GM12891 (cell line): ENCODE measurements at regions not wholly inside any gene's neighbourhood (a gene's known extent, or its start where the extent isn't known, plus 50 kb on each side); places are given as distances from the start of the nearest gene placed in this dataset.

ENCODE experiments used
- DNase-seq: peaks from one replicate; pipeline ENCODE4 v3.0.0; 2011; ENCODE audit warnings: low spot score; ENCODE audit not compliant: insufficient read length
- FAIRE-seq: peaks from 2 replicates; lab custom pipeline; 2011; peaks lifted over from hg19 to GRCh38; lab: Jason Lieb, UNC
- PAX5 ChIP-seq: IDR thresholded peaks from 2 replicates; pipeline ENCODE4 v1.6.1; 2011; ENCODE audit warnings: low read length, moderate library complexity, mild to moderate bottlenecking; ENCODE audit not compliant: insufficient read depth, severe bottlenecking
- POLR2A ChIP-seq: IDR thresholded peaks from 2 replicates; pipeline ENCODE4 v1.6.1; 2011; ENCODE audit warnings: low read depth, low read length, control low read depth
- POLR2AphosphoS5 ChIP-seq: IDR thresholded peaks from 2 replicates; pipeline ENCODE4 v1.6.1; 2011; ENCODE audit warnings: low read depth, low read length, control low read depth
- POU2F2 ChIP-seq: IDR thresholded peaks from 2 replicates; pipeline ENCODE4 v1.6.1; 2011; ENCODE audit warnings: low read depth, mild to moderate bottlenecking, control low read depth, low read length, moderate library complexity
- SPI1 ChIP-seq: IDR thresholded peaks from 2 replicates; pipeline ENCODE4 v1.6.1; 2011; ENCODE audit warnings: low read depth, low read length, control low read depth
- TAF1 ChIP-seq: IDR thresholded peaks from 2 replicates; pipeline ENCODE4 v1.6.1; 2011; ENCODE audit warnings: low read depth, low read length, control low read depth

DNA sequence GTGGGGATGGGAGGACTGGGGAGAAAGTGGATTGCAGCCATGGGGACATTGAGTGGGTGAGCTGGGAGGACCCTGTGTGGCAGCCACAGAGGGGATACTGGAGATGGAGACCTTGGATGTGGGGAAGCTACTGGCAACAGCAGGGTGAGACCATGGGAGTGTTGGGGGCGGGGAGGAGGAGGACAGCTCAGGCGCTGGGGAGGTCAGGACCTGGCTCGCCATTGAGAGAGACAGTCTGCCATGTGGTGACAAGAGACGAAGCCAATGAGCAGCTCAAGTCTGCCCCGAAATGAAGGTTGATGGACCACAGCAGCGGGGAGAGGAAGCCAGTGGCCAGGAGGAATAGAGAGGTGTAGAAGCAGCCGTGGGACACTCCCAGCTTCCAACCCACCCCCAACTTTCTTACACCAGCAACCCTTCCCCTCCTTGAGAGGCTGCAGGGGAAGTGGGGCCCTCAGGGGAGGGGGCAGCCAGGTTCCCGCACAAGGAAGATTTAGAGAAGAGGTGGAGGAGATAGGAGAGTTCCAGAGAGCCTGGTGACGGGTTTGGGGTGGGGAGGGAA is 118.1 kb downstream of the ASB7 start:
- TF ChIP-seq SPI1 (no peak), PAX5 (no peak), POLR2A (no peak), POLR2AphosphoS5 (no peak), TAF1 (no peak), POU2F2 (no peak)
- FAIRE-seq: no peak
- DNase-seq: no peak

DNA sequence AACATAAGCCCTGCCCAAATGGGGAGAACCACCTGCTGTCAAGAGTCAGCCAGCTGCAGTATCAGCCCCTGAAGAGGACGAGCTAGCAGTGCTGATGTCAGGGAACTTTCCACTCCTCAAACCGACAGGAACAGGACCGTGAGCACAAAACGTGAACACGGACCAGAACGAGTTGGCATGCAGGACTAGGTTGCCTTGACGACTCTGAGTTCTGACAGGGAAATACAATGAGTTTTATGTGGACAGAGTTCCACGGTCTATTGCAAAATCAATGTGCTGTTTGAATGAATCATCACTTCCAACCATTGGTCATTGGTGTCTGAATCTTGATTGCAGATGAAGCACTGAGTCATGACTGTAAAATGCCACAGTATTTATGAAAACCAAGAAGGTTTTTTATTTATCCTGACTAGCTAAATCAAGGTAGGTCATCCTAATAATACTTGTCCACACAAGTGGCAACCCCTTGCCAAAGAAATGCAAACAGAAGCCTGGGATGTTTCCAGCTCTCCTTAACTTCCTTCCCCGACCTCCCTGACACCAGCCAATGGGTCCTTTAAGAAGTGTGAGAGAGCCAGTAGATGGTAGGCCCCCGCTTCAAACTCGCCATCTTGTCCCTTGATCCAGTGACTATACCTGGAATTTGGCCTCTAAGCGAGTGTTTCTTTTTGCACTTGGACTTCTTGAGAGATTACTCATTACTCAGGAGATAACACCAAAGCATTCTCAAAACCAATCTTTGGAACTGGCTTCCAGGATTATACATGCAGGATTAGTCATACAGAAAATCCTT is 119.6 kb downstream of the ASB7 start:
- TF ChIP-seq POLR2AphosphoS5 (no peak), TAF1 (no peak), PAX5 (no peak), POU2F2 (no peak), POLR2A (no peak), SPI1 (no peak)
- DNase-seq (no peak), FAIRE-seq (no peak)

DNA sequence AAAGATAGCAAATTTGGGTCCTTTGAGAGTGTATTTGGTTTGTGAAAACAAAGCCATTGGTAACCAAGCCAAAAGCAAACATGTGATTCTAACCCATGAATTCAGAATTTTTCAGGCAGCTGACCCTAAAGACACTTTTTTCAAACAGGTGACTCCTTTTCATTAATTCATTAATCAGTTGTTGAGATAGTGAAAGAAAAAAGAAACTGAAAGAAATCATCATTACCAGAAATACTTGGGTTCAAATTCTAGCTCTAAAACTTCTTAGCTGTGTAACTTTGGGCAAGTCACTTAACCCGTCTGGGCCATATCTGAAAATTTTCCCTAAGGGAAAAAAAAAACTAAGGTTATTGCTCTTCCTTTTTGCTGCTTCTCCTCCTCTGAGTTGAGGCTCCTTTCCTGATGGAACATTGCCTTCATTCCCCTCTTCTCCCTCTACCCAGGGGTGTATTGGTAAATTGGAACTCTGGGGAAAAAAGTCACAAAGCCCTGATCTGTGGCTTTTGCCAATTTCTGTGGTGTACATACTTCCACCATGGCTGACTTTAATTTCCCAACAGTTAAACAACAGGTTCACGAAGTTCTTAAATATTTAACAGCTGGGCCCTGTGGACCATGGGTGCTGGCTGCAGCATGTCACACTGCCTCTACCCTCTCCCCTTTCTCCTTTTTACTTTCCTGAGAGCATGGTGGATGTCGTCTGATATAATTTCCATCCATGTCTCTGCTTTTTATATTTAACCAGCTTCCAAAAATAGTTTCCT is 120.3 kb downstream of the ASB7 start:
- TF ChIP-seq POLR2AphosphoS5: no peak
- no peak for TF ChIP-seq POLR2A
- no peak for TF ChIP-seq POU2F2
- no peak for TF ChIP-seq SPI1
- no peak for TF ChIP-seq PAX5
- no peak for TF ChIP-seq TAF1
- DNase-seq (no peak), FAIRE-seq (no peak)

DNA sequence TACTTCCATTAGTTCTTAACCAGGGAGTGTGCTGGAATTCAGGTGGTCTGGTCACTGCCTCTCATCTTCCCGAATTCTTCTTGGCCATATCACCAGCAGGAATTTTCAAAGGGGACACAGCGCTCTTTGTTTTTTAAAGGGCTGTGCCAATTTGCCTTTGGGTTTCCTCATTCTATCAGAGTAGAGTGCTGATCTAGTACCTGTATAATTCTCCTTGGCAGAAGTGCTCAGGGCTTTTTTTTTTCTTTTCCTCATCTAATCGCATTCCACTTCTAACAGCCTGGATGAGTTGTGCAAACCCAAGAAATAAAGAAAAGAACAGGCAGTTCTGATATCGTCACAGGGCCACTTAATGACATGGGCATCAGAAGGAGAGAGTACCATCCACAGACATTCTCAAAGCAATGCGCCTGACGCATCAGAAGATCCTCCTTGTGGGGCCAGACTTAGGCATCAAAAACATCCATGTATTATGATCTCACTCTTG is 121.0 kb downstream of the ASB7 start:
- TF ChIP-seq TAF1 (no peak), POU2F2 (no peak), POLR2A (no peak), PAX5 (no peak), POLR2AphosphoS5 (no peak), SPI1 (no peak)
- DNase-seq: no peak
- no peak for FAIRE-seq

DNA sequence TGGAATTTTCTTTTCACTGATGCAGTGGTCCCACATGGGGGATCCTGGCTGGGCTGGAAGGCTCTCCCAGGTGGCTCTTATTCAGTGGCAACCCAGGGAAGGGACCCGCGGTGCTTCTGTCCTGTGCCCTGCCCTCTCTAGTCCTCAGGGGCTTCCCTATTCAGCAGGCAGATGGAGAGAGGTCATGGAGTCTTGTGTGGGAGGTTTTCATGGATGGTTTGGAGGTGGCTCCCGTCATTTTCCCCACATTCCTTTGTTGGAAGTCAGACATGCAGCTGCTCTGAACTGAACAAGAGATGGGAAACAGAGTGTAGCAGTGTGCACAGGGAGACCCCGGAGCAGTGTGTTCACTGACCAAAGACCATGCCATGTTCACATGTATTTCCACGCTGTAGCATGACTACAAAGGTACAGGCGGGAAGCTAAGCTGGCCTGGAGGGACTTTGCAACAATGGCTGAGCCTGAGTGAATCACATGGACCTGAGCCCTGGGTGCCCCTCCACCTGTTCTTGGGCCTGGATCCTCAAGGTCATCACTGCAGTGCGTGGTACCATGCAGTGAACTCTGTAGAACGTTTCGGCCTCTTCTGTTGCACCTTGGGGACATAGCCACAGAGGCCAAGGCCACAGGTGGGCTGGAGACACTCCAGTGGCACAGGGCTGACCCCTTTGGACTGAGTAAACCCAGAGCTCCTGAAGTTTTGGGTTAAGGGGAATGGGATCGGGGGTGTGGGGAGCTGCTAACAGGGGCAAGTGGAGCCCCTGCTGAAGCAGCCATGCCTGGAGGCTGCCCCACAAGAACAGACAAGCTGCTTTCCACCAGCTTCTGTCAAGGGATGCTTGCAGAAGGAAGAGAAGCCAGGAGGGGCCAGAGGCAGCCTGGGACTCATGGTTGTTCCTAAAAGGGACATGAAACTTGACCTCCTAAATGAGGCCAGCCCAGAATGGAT is 123.0 kb downstream of the ASB7 start:
- TF ChIP-seq SPI1: no peak
- no peak for TF ChIP-seq POLR2AphosphoS5
- no peak for TF ChIP-seq POLR2A
- TF ChIP-seq TAF1: no peak
- TF ChIP-seq POU2F2: no peak
- TF ChIP-seq PAX5: no peak
- DNase-seq (no peak), FAIRE-seq (no peak)

DNA sequence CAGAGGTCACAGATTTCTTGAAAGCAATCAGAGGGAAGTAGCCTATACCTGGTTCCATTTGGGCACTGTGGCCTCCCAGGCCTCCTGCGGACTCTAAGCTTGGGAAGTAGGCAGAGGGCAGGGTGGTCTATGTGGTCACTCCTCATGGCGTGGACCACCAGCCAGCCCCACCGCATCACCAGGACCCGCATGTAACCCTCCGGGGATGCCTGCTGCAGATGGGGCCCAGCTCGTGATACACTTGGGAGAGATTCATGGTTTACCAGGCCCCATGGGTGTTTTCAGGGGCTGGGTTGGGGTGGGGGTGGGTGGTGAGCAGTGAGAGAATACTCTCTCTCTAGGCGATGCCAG is 123.7 kb downstream of the ASB7 start:
- TF ChIP-seq POLR2A (no peak), POU2F2 (no peak)
- no peak for FAIRE-seq
- no peak for DNase-seq

DNA sequence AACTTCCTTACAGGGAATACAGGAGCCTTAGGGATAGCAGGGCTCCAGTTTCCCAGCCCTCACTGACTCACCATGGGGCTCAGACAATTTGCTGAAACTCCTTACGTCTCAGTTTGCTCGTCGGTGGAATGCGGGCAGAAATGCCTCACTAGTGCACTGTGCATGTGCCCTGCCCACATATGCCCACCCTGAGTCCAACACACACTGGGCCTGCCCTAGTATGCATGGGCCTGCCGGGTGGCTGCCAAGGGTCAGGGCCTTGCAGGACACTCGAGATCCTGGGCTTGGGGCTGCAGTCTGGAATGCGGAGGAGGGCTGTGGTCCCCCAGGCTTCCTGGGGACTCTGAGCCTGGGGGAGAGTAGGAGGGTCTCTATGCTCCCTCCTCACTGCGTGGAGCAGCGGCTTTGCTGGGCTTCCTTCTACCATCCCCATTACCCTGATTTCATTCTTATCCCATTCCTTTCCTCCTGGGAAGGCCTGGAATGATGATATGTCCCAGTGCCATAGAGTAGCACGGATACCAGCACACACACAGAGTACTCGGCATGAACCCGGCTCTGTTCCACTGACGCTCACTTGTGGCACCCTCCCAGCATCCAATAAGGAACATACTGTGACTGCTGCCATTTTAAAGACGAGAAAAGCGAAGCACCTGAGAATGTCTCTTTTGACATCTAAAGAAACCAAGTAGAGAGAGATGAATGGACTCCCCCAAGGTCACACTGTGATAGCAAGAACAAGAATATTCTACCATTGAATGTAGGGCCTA is 124.2 kb downstream of the ASB7 start:
- DNase-seq (no peak), FAIRE-seq (no peak)
- no peak for TF ChIP-seq TAF1
- TF ChIP-seq POU2F2: no peak
- TF ChIP-seq PAX5: no peak
- TF ChIP-seq POLR2AphosphoS5: no peak
- no peak for TF ChIP-seq POLR2A
- TF ChIP-seq SPI1: no peak

DNA sequence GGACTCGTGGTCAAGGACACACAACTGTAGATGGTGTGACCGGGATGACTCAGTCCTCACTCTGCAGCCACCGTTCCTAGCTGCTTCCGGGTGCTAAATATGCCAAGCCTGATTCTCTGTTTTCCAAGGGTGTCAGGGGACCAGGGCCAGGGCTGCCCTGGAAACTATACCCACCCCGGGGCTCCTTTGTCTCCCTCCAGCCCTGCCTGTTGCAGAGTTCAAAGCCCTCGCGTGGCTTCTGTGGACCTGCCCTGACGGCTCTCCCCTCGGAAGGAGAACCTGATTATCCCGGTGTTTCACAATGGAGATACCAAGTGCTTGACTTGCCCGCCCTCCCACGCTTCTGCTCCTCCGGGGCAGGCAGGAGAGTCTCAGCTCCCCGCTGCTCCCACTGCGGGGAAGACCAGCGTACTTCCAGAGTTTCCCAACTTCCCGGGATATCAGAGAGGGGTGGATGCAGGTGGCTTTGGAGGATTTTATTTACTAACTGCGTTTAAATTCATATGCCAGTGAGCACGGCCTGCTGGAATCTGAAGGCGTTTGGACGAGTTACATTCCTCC is 125.0 kb downstream of the ASB7 start:
- FAIRE-seq: no peak
- no peak for DNase-seq
- TF ChIP-seq TAF1 (no peak), POLR2A (no peak), POU2F2 (no peak), SPI1 (no peak), PAX5 (no peak), POLR2AphosphoS5 (no peak)
